ENCODE measurements at regions not wholly inside any gene's neighbourhood (a gene's known extent, or its start where the extent isn't known, plus 50 kb on each side); places are given as distances from the start of the nearest gene placed in this dataset.

- Histone ChIP-seq H3K27me3 (no peaks in the 10 kb centered on the region), H3K27ac (no peak overlapping the region), H3K9me3 (no peaks in the 10 kb centered on the region), H3K4me1 (no peaks in the 10 kb centered on the region), H3K36me3 (ENCODE audit: low read depth, missing control alignments) (no peaks in the 10 kb centered on the region), H3K4me3 (no peak overlapping the region)
- intact Hi-C loops (cut with DNase I; ENCODE audit: low total_unique reads) = no loop called here
- no peak for DNase-seq
- WGBS, 2 donors = 81 to 82% methylated on average over 5 of the region's 5 CpGs
- TF ChIP-seq CTCF (IDR thresholded peaks at IDR 0.05) (no peak), POLR2A (IDR thresholded peaks at IDR 0.05) (no peak)
Observed at GRCh38 chr9:1536522-1537170, 478.5 kb upstream of the SMARCA2 start.

- intact Hi-C loops (cut with DNase I; ENCODE audit: low total_unique reads) = no loop called here
- no peak for DNase-seq
- Histone ChIP-seq H3K4me1 (no peaks in the 10 kb centered on the region), H3K27ac (no peak overlapping the region), H3K4me3 (no peak overlapping the region), H3K36me3 (ENCODE audit: low read depth, missing control alignments) (no peaks in the 10 kb centered on the region), H3K9me3 (no peaks in the 10 kb centered on the region), H3K27me3 (no peaks in the 10 kb centered on the region)
- 46 to 57% methylated on average over 4 of the region's 4 CpGs for WGBS, 2 donors
- TF ChIP-seq POLR2A (IDR thresholded peaks at IDR 0.05) (no peak), CTCF (IDR thresholded peaks at IDR 0.05) (no peak)
Observed at GRCh38 chr9:1538301-1538700, 476.8 kb upstream of the SMARCA2 start.

- intact Hi-C loops (cut with DNase I; ENCODE audit: low total_unique reads) = no loop called here
- no peaks in the 10 kb centered on the region for H3K36me3 ChIP-seq (ENCODE audit: low read depth, missing control alignments)
- WGBS, 2 donors = 85 to 91% methylated on average over 2 of the region's 2 CpGs
- H3K4me3 ChIP-seq = no peak overlapping the region
- no peaks in the 10 kb centered on the region for H3K27me3 ChIP-seq
- no peaks in the 10 kb centered on the region for H3K4me1 ChIP-seq
- no peak overlapping the region for H3K27ac ChIP-seq
- no peaks in the 10 kb centered on the region for H3K9me3 ChIP-seq
- DNase-seq = no peak
- no peak for TF ChIP-seq CTCF (IDR thresholded peaks at IDR 0.05)
- no peak for TF ChIP-seq POLR2A (IDR thresholded peaks at IDR 0.05)
Observed at GRCh38 chr9:1539216-1539615, 475.9 kb upstream of the SMARCA2 start.

GRCh38 chr9:1550636-1551035 lies 464.5 kb upstream of the SMARCA2 start:
- TF ChIP-seq CTCF (IDR thresholded peaks at IDR 0.05) (no peak), POLR2A (IDR thresholded peaks at IDR 0.05) (no peak)
- Histone ChIP-seq H3K27ac (no peak overlapping the region), H3K4me1 (no peaks in the 10 kb centered on the region), H3K27me3 (no peaks in the 10 kb centered on the region), H3K9me3 (no peaks in the 10 kb centered on the region), H3K4me3 (no peak overlapping the region), H3K36me3 (ENCODE audit: low read depth, missing control alignments) (no peaks in the 10 kb centered on the region)
- intact Hi-C loops (cut with DNase I; ENCODE audit: low total_unique reads) = no loop called here
- DNase-seq = no peak
- WGBS, 2 donors = 68 to 75% methylated on average over 1 of the region's 1 CpG

All from testis (tissue), 2 donors.